ENCODE measurements at regions not wholly inside any gene's neighbourhood (a gene's known extent, or its start where the extent isn't known, plus 50 kb on each side); places are given as distances from the start of the nearest gene placed in this dataset.

DNA sequence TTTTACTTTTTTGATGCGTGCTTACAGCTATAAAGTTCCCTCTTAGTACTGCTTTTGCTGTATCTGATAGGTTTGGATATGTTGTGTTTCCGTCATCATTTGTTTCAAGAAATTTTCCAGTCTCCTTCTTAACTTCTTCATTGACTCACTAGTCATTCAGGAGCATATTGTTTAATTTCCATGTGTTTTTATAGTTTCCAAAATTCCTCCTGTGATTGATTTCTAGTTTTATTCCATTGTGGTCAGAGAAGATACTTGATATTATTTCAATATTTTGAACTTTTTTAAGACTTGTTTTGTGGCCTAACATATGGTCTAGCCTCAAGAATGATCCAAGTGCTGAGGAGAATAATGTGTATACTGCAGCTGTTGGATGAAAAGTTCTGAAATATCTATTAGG lies 75.5 kb upstream of the CREB5 start:
- TF ChIP-seq, protein P1, sequence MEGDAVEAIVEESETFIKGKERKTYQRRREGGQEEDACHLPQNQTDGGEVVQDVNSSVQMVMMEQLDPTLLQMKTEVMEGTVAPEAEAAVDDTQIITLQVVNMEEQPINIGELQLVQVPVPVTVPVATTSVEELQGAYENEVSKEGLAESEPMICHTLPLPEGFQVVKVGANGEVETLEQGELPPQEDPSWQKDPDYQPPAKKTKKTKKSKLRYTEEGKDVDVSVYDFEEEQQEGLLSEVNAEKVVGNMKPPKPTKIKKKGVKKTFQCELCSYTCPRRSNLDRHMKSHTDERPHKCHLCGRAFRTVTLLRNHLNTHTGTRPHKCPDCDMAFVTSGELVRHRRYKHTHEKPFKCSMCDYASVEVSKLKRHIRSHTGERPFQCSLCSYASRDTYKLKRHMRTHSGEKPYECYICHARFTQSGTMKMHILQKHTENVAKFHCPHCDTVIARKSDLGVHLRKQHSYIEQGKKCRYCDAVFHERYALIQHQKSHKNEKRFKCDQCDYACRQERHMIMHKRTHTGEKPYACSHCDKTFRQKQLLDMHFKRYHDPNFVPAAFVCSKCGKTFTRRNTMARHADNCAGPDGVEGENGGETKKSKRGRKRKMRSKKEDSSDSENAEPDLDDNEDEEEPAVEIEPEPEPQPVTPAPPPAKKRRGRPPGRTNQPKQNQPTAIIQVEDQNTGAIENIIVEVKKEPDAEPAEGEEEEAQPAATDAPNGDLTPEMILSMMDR (IDR thresholded peaks at IDR 0.05 in 2 of 3, conservative IDR thresholded peaks at IDR 0.05 in 1 of 3; ENCODE audit: insufficient read depth in 2 of 3, low read depth in 1 of 3, low read length in 3 of 3), result no peak
- TF ChIP-seq CBX5 (IDR thresholded peaks at IDR 0.05; ENCODE audit: borderline replicate concordance, low read depth) (no peak), JUN (IDR thresholded peaks at IDR 0.05; ENCODE audit: borderline replicate concordance, low read depth, low read length) (no peak), JUN (CRISPR knock-in tag; IDR thresholded peaks at IDR 0.05; ENCODE audit: borderline replicate concordance) (no peak), SIN3A (IDR thresholded peaks at IDR 0.05; ENCODE audit: borderline replicate concordance in 2 of 2, control insufficient read depth in 1 of 2, low read depth in 2 of 2, low read length in 2 of 2) (no peak)
- TF ChIP-seq, protein P2, sequence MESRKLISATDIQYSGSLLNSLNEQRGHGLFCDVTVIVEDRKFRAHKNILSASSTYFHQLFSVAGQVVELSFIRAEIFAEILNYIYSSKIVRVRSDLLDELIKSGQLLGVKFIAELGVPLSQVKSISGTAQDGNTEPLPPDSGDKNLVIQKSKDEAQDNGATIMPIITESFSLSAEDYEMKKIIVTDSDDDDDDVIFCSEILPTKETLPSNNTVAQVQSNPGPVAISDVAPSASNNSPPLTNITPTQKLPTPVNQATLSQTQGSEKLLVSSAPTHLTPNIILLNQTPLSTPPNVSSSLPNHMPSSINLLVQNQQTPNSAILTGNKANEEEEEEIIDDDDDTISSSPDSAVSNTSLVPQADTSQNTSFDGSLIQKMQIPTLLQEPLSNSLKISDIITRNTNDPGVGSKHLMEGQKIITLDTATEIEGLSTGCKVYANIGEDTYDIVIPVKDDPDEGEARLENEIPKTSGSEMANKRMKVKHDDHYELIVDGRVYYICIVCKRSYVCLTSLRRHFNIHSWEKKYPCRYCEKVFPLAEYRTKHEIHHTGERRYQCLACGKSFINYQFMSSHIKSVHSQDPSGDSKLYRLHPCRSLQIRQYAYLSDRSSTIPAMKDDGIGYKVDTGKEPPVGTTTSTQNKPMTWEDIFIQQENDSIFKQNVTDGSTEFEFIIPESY (CRISPR knock-in tag; IDR thresholded peaks at IDR 0.05), result no peak
